Vagina (tissue), 2 donors: ENCODE measurements at regions not wholly inside any gene's neighbourhood (a gene's known extent, or its start where the extent isn't known, plus 50 kb on each side); places are given as distances from the start of the nearest gene placed in this dataset.

ENCODE experiments used
- POLR2A ChIP-seq, 2 donors: fragments of 450-650 bp; IDR thresholded peaks; one replicate each; pipeline ENCODE4 v1.6.1; 2017; ENCODE audit warnings: antibody characterized with exemption in 2 of 2, mild to moderate bottlenecking in 2 of 2, moderate library complexity in 2 of 2
- POLR2AphosphoS5 ChIP-seq, 2 donors: sonication (generic); formaldehyde crosslinking; IDR thresholded peaks; one replicate each; pipeline ENCODE4 v1.9.0; 2017; ENCODE audit warnings: antibody characterized with exemption in 2 of 2, mild to moderate bottlenecking in 2 of 2, low read depth in 1 of 2; ENCODE audit not compliant: insufficient read depth in 1 of 2
- TF ChIP-seq, protein P1 (sequence below), 3 experiments: fragments of 450-650 bp in 2 of 3; fragments of 200-600 bp in 1 of 3; sonication (generic) in 1 of 3; IDR thresholded peaks; one replicate each; pipeline ENCODE4 v1.5.1; 2017 to 2019; ENCODE audit warnings: antibody characterized with exemption in 3 of 3, mild to moderate bottlenecking in 2 of 3, moderate library complexity in 2 of 3

DNA sequence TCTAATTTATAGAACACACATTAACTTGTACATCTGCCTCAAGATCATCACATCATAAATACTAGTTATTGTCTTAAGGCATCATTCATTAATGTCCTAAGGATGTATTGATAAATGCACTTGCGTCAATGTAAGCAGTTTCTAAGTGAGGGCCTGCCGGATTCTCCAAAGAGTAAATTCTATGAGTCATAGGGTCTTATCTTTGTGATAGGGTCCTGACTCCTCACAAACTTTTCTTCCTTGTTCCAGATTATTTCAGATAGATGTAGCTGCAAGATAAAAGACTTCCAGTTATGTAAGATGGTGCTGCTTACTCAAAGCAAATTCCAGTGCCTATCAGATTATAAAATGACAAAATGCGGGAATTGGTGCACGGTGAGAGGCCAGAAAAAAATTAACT is 315.0 kb upstream of the SLC39A10 start:
- TF ChIP-seq, protein P1, sequence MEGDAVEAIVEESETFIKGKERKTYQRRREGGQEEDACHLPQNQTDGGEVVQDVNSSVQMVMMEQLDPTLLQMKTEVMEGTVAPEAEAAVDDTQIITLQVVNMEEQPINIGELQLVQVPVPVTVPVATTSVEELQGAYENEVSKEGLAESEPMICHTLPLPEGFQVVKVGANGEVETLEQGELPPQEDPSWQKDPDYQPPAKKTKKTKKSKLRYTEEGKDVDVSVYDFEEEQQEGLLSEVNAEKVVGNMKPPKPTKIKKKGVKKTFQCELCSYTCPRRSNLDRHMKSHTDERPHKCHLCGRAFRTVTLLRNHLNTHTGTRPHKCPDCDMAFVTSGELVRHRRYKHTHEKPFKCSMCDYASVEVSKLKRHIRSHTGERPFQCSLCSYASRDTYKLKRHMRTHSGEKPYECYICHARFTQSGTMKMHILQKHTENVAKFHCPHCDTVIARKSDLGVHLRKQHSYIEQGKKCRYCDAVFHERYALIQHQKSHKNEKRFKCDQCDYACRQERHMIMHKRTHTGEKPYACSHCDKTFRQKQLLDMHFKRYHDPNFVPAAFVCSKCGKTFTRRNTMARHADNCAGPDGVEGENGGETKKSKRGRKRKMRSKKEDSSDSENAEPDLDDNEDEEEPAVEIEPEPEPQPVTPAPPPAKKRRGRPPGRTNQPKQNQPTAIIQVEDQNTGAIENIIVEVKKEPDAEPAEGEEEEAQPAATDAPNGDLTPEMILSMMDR (IDR thresholded peaks at IDR 0.05): no peak
- no peak for TF ChIP-seq POLR2AphosphoS5 (IDR thresholded peaks at IDR 0.05; ENCODE audit: insufficient read depth in 1 of 2, low read depth in 1 of 2)
- TF ChIP-seq POLR2A (IDR thresholded peaks at IDR 0.05): no peak
